Lower leg skin (tissue), 4 donors: ENCODE measurements at regions not wholly inside any gene's neighbourhood (a gene's known extent, or its start where the extent isn't known, plus 50 kb on each side); places are given as distances from the start of the nearest gene placed in this dataset.

Source experiments
- DNase-seq, 2 donors: peaks; one replicate each; pipeline ENCODE4 v3.0.0-alpha.2; 2019; ENCODE audit warnings: low spot score in 2 of 2
- H3K4me3 ChIP-seq: fragments of 200-600 bp; sonication (generic); 2 replicates; pipeline ENCODE4 v1.5.1; 2017; ENCODE audit warnings: mild to moderate bottlenecking, low read depth; ENCODE audit not compliant: poor library complexity, severe bottlenecking
- CTCF ChIP-seq, 3 donors: fragments of 450-650 bp; IDR thresholded peaks; one replicate each; pipeline ENCODE4 v1.5.1; 2016; ENCODE audit warnings: antibody characterized with exemption in 3 of 3, mild to moderate bottlenecking in 3 of 3, moderate library complexity in 2 of 3
- POLR2A ChIP-seq, 2 donors: fragments of 450-650 bp; IDR thresholded peaks; one replicate each; pipeline ENCODE4 v1.6.1; 2016 to 2017; ENCODE audit warnings: antibody characterized with exemption in 2 of 2, mild to moderate bottlenecking in 1 of 2, moderate library complexity in 1 of 2
- WGBS, 2 donors: methylation state at CpG; one replicate each; pipeline ENCODE4 v1.1.5; 2018; 5-methylcytosine and 5-hydroxymethylcytosine counted together
- intact Hi-C: fragments of 100-400 bp; cut with DNase I; formaldehyde crosslinking; loops from one replicate; pipeline ENCODE4 v1.15.0; 2023; ENCODE audit warnings: low total_unique reads

- WGBS, 2 donors = 85 to 88% methylated on average over 4 of the region's 4 CpGs
- no peak overlapping the region for H3K4me3 ChIP-seq
- intact Hi-C loops = no loop called here
- TF ChIP-seq POLR2A (IDR thresholded peaks at IDR 0.05) (no peak), CTCF (IDR thresholded peaks at IDR 0.05) (no peak)
- DNase-seq = no peak
These were observed 177.1 kb upstream of the CENPE start for GRCh38 chr4:103375278-103375677.

GRCh38 chr4:103374758-103375157 is 176.6 kb upstream of the CENPE start:
- TF ChIP-seq CTCF (IDR thresholded peaks at IDR 0.05) (no peak), POLR2A (IDR thresholded peaks at IDR 0.05) (no peak)
- DNase-seq = no peak
- 68 to 71% methylated on average over 2 of the region's 2 CpGs for WGBS, 2 donors
- intact Hi-C loops = no loop called here
- H3K4me3 ChIP-seq = no peak overlapping the region

GRCh38 chr4:103374306-103374705 is 176.2 kb upstream of the CENPE start:
- intact Hi-C loops = no loop called here
- no peak for DNase-seq
- 88 to 93% methylated on average over 1 of the region's 1 CpG for WGBS, 2 donors
- TF ChIP-seq POLR2A (IDR thresholded peaks at IDR 0.05) = no peak
- TF ChIP-seq CTCF (IDR thresholded peaks at IDR 0.05) = no peak
- no peak overlapping the region for H3K4me3 ChIP-seq

- H3K4me3 ChIP-seq = no peak overlapping the region
- 83 to 90% methylated on average over 6 of the region's 6 CpGs for WGBS, 2 donors
- TF ChIP-seq POLR2A (IDR thresholded peaks at IDR 0.05) = no peak
- TF ChIP-seq CTCF (IDR thresholded peaks at IDR 0.05) = no peak
- no peak for DNase-seq
- intact Hi-C loops = no loop called here
These were observed 173.9 kb upstream of the CENPE start for GRCh38 chr4:103372002-103372558.

- intact Hi-C loops = no loop called here
- DNase-seq = no peak
- 86 to 88% methylated on average over 5 of the region's 5 CpGs for WGBS, 2 donors
- H3K4me3 ChIP-seq = no peak overlapping the region
- no peak for TF ChIP-seq CTCF (IDR thresholded peaks at IDR 0.05)
- no peak for TF ChIP-seq POLR2A (IDR thresholded peaks at IDR 0.05)
These were observed 172.2 kb upstream of the CENPE start for GRCh38 chr4:103370336-103370735.

GRCh38 chr4:103365285-103365684 is 167.1 kb upstream of the CENPE start:
- 55 to 69% methylated on average over 2 of the region's 2 CpGs for WGBS, 2 donors
- TF ChIP-seq POLR2A (IDR thresholded peaks at IDR 0.05) = no peak
- no peak for TF ChIP-seq CTCF (IDR thresholded peaks at IDR 0.05)
- DNase-seq = no peak
- intact Hi-C loops = no loop called here
- H3K4me3 ChIP-seq = no peak overlapping the region
